Keratinocyte (primary cell): ENCODE measurements at regions not wholly inside any gene's neighbourhood (a gene's known extent, or its start where the extent isn't known, plus 50 kb on each side); places are given as distances from the start of the nearest gene placed in this dataset.
"Not testable (repeated sequence)": the region's sequence is repeated elsewhere in the genome, so short reads cannot be mapped to it uniquely, and the experiment has no call there.

Experiments
- DNase-seq: peaks from one replicate; pipeline ENCODE4 v3.0.0-alpha.2; 2011; ENCODE audit warnings: low read depth, missing footprints, low spot score
- FAIRE-seq: peaks from 2 replicates; lab custom pipeline; 2011; peaks lifted over from hg19 to GRCh38; lab: Jason Lieb, UNC
- H2AFZ ChIP-seq: 2 replicates; pipeline ENCODE4 v1.6.0; 2012; ENCODE audit warnings: low read length, control low read depth, inconsistent platforms; ENCODE audit not compliant: control insufficient read depth
- H3K27ac ChIP-seq: 2 replicates; pipeline ENCODE4 v1.5.1; 2011; ENCODE audit warnings: low read length; ENCODE audit not compliant: control insufficient read depth, insufficient read depth
- H3K27me3 ChIP-seq: 3 replicates; pipeline ENCODE4 v1.6.0; 2011; ENCODE audit warnings: low read length; ENCODE audit not compliant: control insufficient read depth, insufficient read depth; ENCODE audit errors: extremely low read depth
- H3K36me3 ChIP-seq, 2 experiments: 2 replicates in 1 of 2; 3 replicates in 1 of 2; pipeline ENCODE4 v1.5.1; 2011; ENCODE audit warnings: low read length in 2 of 2, mild to moderate bottlenecking in 1 of 2; ENCODE audit not compliant: control insufficient read depth in 2 of 2, insufficient read depth in 2 of 2; ENCODE audit errors: extremely low read depth in 1 of 2
- H3K4me1 ChIP-seq: 3 replicates; pipeline ENCODE4 v1.5.1; 2011; ENCODE audit warnings: low read length; ENCODE audit not compliant: control insufficient read depth, insufficient read depth; ENCODE audit errors: extremely low read depth
- H3K4me2 ChIP-seq: 3 replicates; pipeline ENCODE4 v1.6.0; 2011; ENCODE audit warnings: low read depth, low read length; ENCODE audit not compliant: control insufficient read depth, insufficient read depth; ENCODE audit errors: extremely low read depth
- H3K4me3 ChIP-seq, 3 experiments: fragments of 200-600 bp in 1 of 3; sonication (generic) in 1 of 3; 2 replicates in 2 of 3; 3 replicates in 1 of 3; pipeline ENCODE4 v1.5.1; 2011 to 2016; ENCODE audit warnings: low read length in 3 of 3, mild to moderate bottlenecking in 3 of 3, control low read depth in 2 of 3, inconsistent platforms in 1 of 3, low read depth in 1 of 3, mixed read lengths in 1 of 3, mixed run types in 1 of 3, moderate library complexity in 1 of 3; ENCODE audit not compliant: control insufficient read depth in 2 of 3, insufficient read depth in 2 of 3; ENCODE audit errors: extremely low read depth in 1 of 3
- H3K79me2 ChIP-seq: 2 replicates; pipeline ENCODE4 v1.6.0; 2012; ENCODE audit warnings: low read length; ENCODE audit not compliant: control insufficient read depth, insufficient read depth
- H3K9ac ChIP-seq: 3 replicates; pipeline ENCODE4 v1.6.0; 2011; ENCODE audit warnings: low read length; ENCODE audit not compliant: control insufficient read depth, insufficient read depth; ENCODE audit errors: extremely low read depth
- H3K9me1 ChIP-seq: 3 replicates; pipeline ENCODE4 v1.6.0; 2011; ENCODE audit warnings: low read length; ENCODE audit not compliant: control insufficient read depth, insufficient read depth; ENCODE audit errors: extremely low read depth
- H3K9me3 ChIP-seq: 2 replicates; pipeline ENCODE4 v1.5.1; 2012; ENCODE audit warnings: low read depth, low read length; ENCODE audit not compliant: control insufficient read depth
- H4K20me1 ChIP-seq: 3 replicates; pipeline ENCODE4 v1.6.0; 2011; ENCODE audit warnings: low read length; ENCODE audit not compliant: control insufficient read depth, insufficient read depth; ENCODE audit errors: extremely low read depth
- EZH2 ChIP-seq: IDR thresholded peaks from one replicate; pipeline ENCODE4 v1.6.1; 2012; ENCODE audit warnings: inconsistent platforms, mild to moderate bottlenecking, low read length, moderate library complexity
- dilution Hi-C: fragments of 300-500 bp; cut with MboI; formaldehyde crosslinking; loops from one replicate; pipeline ENCODE4 v1.7.0; 2020; ENCODE audit warnings: low sequenced_read_pairs; ENCODE audit not compliant: extremely low pct_ligation_motif_present
- TF ChIP-seq, protein P1 (sequence below), 3 experiments: IDR thresholded peaks in 1 of 3; conservative IDR thresholded peaks in 1 of 3; optimal IDR thresholded peaks in 1 of 3; 2 replicates in 2 of 3; 3 replicates in 1 of 3; pipeline versions ENCODE3 to v1.5.1; 2011; ENCODE audit warnings: low read length in 3 of 3, mild to moderate bottlenecking in 3 of 3, moderate library complexity in 2 of 3, control low read depth in 1 of 3, inconsistent platforms in 1 of 3; ENCODE audit not compliant: insufficient read depth in 2 of 3; ENCODE audit errors: extremely low read depth in 1 of 3

DNA sequence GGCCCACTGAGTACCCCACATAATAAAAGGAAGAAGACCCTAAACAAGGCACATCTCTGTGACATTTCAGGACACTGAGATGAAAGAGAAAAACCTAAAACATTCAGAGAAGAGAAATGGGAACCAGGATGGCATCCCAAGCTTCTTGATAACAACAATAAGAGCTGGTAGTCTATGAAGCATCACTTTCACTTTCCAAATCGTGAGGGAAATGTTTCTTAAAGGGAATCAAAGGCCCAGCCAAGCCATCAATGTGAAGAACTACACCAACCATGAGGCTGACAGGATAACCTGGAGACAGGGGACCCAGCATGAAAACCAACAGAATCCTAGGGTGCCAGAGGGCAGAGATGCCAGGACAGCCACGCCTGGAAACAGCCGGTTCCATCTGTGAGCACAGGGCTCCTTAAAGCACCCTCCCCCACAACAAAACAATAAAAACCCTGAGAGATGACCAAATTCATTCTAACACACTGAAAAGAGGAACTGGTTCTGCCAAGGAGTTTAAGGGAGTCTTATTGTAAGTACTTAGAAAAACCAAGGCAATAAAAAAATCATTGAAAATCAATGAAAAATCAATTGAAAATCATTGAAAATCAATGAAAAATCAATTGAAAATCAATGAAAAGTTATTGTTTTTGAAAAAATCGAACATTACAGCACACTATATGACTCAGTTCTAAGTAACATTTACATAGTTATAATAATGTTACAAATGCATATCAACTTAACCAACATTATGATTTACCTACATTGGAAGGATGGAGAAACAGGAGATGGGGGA, 141.5 kb upstream of the ERG start:
- FAIRE-seq = no peak
- peak overlapping the region; percentile 9 for H3K4me2 ChIP-seq

DNA sequence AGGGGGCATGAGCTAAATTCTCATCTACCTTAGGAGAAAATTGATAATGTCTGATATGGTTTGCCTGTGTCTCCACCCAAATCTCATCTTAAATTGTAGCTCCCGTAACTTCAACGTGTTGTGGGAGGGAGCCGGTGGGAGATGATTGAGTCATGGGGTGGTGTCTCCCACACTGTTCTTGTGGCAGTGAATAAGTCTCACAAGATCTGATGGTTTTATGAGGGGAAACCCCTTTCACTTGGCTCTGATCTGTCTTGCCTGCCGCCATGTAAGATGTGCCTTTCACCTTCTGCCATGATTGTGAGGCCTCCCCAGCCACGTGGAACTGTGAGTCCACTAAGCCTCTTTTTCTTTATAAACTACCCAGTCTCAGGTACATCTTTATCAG, 142.1 kb upstream of the ERG start:
- H2AFZ ChIP-seq, DNase-seq, FAIRE-seq, H3K9ac ChIP-seq, H4K20me1 ChIP-seq, H3K79me2 ChIP-seq, H3K4me3 ChIP-seq, dilution Hi-C loops, H3K9me1 ChIP-seq, H3K27ac ChIP-seq, H3K36me3 ChIP-seq, H3K9me3 ChIP-seq, H3K4me1 ChIP-seq, H3K4me2 ChIP-seq, H3K27me3 ChIP-seq: not testable (repeated sequence)

More for the DNA sequence above, 141.5 kb upstream of the ERG start:
- Histone ChIP-seq H3K4me1 (peaks cover 1% of the 10 kb centered on the region), H3K9me1 (no peaks in the 10 kb centered on the region), H3K27me3 (no peaks in the 10 kb centered on the region), H4K20me1 (no peaks in the 10 kb centered on the region), H3K9ac (no peak overlapping the region), H3K27ac (no peak overlapping the region), H2AFZ (no peak overlapping the region), H3K36me3 (no peaks in the 10 kb centered on the region), H3K9me3 (no peaks in the 10 kb centered on the region), H3K79me2 (no peaks in the 10 kb centered on the region), H3K4me3 (no peak overlapping the region)
- TF ChIP-seq, protein P1, sequence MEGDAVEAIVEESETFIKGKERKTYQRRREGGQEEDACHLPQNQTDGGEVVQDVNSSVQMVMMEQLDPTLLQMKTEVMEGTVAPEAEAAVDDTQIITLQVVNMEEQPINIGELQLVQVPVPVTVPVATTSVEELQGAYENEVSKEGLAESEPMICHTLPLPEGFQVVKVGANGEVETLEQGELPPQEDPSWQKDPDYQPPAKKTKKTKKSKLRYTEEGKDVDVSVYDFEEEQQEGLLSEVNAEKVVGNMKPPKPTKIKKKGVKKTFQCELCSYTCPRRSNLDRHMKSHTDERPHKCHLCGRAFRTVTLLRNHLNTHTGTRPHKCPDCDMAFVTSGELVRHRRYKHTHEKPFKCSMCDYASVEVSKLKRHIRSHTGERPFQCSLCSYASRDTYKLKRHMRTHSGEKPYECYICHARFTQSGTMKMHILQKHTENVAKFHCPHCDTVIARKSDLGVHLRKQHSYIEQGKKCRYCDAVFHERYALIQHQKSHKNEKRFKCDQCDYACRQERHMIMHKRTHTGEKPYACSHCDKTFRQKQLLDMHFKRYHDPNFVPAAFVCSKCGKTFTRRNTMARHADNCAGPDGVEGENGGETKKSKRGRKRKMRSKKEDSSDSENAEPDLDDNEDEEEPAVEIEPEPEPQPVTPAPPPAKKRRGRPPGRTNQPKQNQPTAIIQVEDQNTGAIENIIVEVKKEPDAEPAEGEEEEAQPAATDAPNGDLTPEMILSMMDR (optimal IDR thresholded peaks at IDR 0.05 in 1 of 3, IDR thresholded peaks at IDR 0.05 in 1 of 3, conservative IDR thresholded peaks at IDR 0.05 in 1 of 3; ENCODE audit: extremely low read depth in 1 of 3, insufficient read depth in 2 of 3, low read length in 3 of 3) = no peak
- no peak for TF ChIP-seq EZH2
- DNase-seq = no peak
- dilution Hi-C loops = no loop called here
